ENCODE measurements at regions not wholly inside any gene's neighbourhood (a gene's known extent, or its start where the extent isn't known, plus 50 kb on each side); places are given as distances from the start of the nearest gene placed in this dataset.

DNA sequence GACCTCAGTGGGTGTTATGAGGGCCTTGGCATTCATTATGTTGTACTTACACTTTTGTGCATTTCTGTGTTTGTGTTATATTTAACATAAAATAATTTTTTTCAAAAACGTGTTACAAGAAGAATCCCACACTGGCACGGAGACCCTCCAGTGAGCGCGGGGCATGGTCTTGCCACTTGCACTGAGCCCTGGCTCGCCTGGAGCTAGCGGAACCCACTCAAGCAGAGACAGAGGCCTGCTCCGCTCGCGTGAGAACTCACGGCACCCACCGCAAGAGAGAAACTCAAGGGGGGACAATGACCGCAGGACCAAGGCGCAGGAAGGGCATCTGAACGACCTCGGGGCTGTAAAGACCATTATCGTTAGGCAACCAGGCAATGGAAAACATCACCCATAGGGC lies 248.0 kb upstream of the SOX11 start:
- Mint-ChIP-seq H3K4me1 (ENCODE audit: low read depth, unreplicated experiment) (no peaks in the 10 kb centered on the region), H3K4me3 (ENCODE audit: unreplicated experiment) (no peak overlapping the region), H3K36me3 (ENCODE audit: insufficient read depth, unreplicated experiment) (no peaks in the 10 kb centered on the region), H3K27me3 (ENCODE audit: insufficient read depth, unreplicated experiment) (no peaks in the 10 kb centered on the region), H3K9me3 (ENCODE audit: unreplicated experiment) (no peaks in the 10 kb centered on the region), H3K27ac (ENCODE audit: unreplicated experiment) (no peak overlapping the region)
- intact Hi-C loops (cut with micrococcal nuclease; ENCODE audit: unreplicated experiment) = no loop called here
- H3K4me3 ChIP-seq (ENCODE audit: low read depth, low read length) = no peak overlapping the region
- BruUV-seq (replicated peaks) = no TSS peak
- no peaks in the 10 kb centered on the region for H3K27me3 ChIP-seq (replicated peaks; ENCODE audit: control insufficient read depth, insufficient read depth, low read length)
- TF ChIP-seq, protein P1, sequence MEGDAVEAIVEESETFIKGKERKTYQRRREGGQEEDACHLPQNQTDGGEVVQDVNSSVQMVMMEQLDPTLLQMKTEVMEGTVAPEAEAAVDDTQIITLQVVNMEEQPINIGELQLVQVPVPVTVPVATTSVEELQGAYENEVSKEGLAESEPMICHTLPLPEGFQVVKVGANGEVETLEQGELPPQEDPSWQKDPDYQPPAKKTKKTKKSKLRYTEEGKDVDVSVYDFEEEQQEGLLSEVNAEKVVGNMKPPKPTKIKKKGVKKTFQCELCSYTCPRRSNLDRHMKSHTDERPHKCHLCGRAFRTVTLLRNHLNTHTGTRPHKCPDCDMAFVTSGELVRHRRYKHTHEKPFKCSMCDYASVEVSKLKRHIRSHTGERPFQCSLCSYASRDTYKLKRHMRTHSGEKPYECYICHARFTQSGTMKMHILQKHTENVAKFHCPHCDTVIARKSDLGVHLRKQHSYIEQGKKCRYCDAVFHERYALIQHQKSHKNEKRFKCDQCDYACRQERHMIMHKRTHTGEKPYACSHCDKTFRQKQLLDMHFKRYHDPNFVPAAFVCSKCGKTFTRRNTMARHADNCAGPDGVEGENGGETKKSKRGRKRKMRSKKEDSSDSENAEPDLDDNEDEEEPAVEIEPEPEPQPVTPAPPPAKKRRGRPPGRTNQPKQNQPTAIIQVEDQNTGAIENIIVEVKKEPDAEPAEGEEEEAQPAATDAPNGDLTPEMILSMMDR (IDR thresholded peaks at IDR 0.05; ENCODE audit: insufficient read depth in 1 of 2, low read depth in 1 of 2, low read length in 1 of 2, severe bottlenecking in 1 of 2, unreplicated experiment in 1 of 2) = no peak
- H3K36me3 ChIP-seq (ENCODE audit: control insufficient read depth, insufficient read depth, low read length) = no peaks in the 10 kb centered on the region
- POLR2A ChIA-PET = no interaction called here
- no peaks in the 10 kb centered on the region for H3K9me3 ChIP-seq
- no peaks in the 10 kb centered on the region for H3K4me1 ChIP-seq
- DNase-seq = no peak
- CTCF ChIA-PET = no interaction called here

DNA sequence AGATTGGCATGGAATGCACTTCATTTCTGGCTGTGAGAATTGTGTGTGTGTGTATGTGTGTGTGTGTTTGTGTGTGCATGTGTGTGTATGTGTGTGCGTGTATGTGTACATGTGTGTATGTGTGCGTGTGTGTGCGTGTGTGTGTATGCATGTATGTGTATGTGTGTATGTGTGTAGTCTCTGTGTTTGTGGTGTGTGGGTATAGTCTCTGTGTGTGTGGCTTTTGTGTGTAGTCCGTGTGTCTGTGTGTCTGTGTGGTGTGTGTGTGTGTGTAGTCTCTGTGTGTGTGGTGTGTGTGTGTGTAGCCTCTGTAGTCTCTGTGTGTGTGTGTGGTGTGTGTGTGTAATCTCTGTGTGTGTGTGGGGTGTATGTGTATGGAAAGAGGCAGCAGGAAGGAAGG lies 247.3 kb upstream of the SOX11 start:
- intact Hi-C loops (cut with micrococcal nuclease; ENCODE audit: unreplicated experiment) = no loop called here
- DNase-seq = no peak
- Histone ChIP-seq H3K4me1 (no peaks in the 10 kb centered on the region), H3K9me3 (no peaks in the 10 kb centered on the region), H3K27me3 (replicated peaks; ENCODE audit: control insufficient read depth, insufficient read depth, low read length) (no peaks in the 10 kb centered on the region), H3K4me3 (ENCODE audit: low read depth, low read length) (no peak overlapping the region), H3K36me3 (ENCODE audit: control insufficient read depth, insufficient read depth, low read length) (no peaks in the 10 kb centered on the region)
- H3K4me3 Mint-ChIP-seq (ENCODE audit: unreplicated experiment) = no peak overlapping the region
- no peak overlapping the region for H3K27ac Mint-ChIP-seq (ENCODE audit: unreplicated experiment)
- H3K27me3 Mint-ChIP-seq (ENCODE audit: insufficient read depth, unreplicated experiment) = no peaks in the 10 kb centered on the region
- H3K9me3 Mint-ChIP-seq (ENCODE audit: unreplicated experiment) = no peaks in the 10 kb centered on the region
- POLR2A ChIA-PET = no interaction called here
- no TSS peak for BruUV-seq (replicated peaks)
- TF ChIP-seq, protein P1 (IDR thresholded peaks at IDR 0.05; ENCODE audit: insufficient read depth in 1 of 2, low read depth in 1 of 2, low read length in 1 of 2, severe bottlenecking in 1 of 2, unreplicated experiment in 1 of 2) = no peak
- H3K36me3 Mint-ChIP-seq (ENCODE audit: insufficient read depth, unreplicated experiment) = no peaks in the 10 kb centered on the region
- CTCF ChIA-PET = no interaction called here
- no peaks in the 10 kb centered on the region for H3K4me1 Mint-ChIP-seq (ENCODE audit: low read depth, unreplicated experiment)

- intact Hi-C loops (cut with micrococcal nuclease; ENCODE audit: unreplicated experiment) = no loop called here
- no peaks in the 10 kb centered on the region for H3K9me3 Mint-ChIP-seq (ENCODE audit: unreplicated experiment)
These were observed 242.3 kb upstream of the SOX11 start for GRCh38 chr2:5449867-5450266.

More at GRCh38 chr2:5449867-5450266, 242.3 kb upstream of the SOX11 start:
- TF ChIP-seq, protein P1 (IDR thresholded peaks at IDR 0.05; ENCODE audit: insufficient read depth in 1 of 2, low read depth in 1 of 2, low read length in 1 of 2, severe bottlenecking in 1 of 2, unreplicated experiment in 1 of 2) = no peak
- no peak overlapping the region for H3K4me3 Mint-ChIP-seq (ENCODE audit: unreplicated experiment)
- Histone ChIP-seq H3K36me3 (ENCODE audit: control insufficient read depth, insufficient read depth, low read length) (no peaks in the 10 kb centered on the region), H3K4me3 (ENCODE audit: low read depth, low read length) (no peak overlapping the region), H3K27me3 (replicated peaks; ENCODE audit: control insufficient read depth, insufficient read depth, low read length) (no peaks in the 10 kb centered on the region), H3K4me1 (no peaks in the 10 kb centered on the region), H3K9me3 (no peaks in the 10 kb centered on the region)
- no peak for DNase-seq
- POLR2A ChIA-PET = no interaction called here
- H3K27me3 Mint-ChIP-seq (ENCODE audit: insufficient read depth, unreplicated experiment) = no peaks in the 10 kb centered on the region
- no peak overlapping the region for H3K27ac Mint-ChIP-seq (ENCODE audit: unreplicated experiment)
- no TSS peak for BruUV-seq (replicated peaks)
- CTCF ChIA-PET = no interaction called here
- H3K36me3 Mint-ChIP-seq (ENCODE audit: insufficient read depth, unreplicated experiment) = no peaks in the 10 kb centered on the region
- H3K4me1 Mint-ChIP-seq (ENCODE audit: low read depth, unreplicated experiment) = no peaks in the 10 kb centered on the region

Measured in Caco-2 (cell line).